ENCODE measurements at regions not wholly inside any gene's neighbourhood (a gene's known extent, or its start where the extent isn't known, plus 50 kb on each side); places are given as distances from the start of the nearest gene placed in this dataset.

DNA sequence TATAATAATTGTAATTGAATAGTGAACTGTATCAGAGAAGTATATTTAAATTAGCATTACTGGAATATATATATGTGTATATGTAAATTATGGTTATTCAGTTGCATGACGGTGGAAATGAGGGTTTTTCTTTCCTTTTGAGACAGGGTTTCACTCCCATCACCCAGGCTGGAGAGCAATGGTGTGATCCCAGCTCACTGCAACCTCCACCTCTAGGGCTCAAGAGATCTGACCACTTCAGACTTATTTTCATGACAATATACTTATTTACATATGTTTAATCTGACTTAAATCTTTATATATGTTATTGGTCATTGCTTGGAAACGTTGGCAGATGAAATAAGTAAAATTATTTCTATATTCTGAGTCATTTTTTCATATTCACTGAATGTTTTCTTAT lies 744.4 kb upstream of the PRR20A start:
- ChIA-PET POLR2A (no interaction called here), CTCF (no interaction called here)
- Histone ChIP-seq H3K4me2 (ENCODE audit: insufficient read depth, low read length) (no peak overlapping the region), H3K9me3 (replicated peaks; ENCODE audit: control insufficient read depth, insufficient read depth, low read length) (no peaks in the 10 kb centered on the region), H3K9me1 (replicated peaks; ENCODE audit: control insufficient read depth, extremely low read depth, insufficient read depth, low read length) (no peaks in the 10 kb centered on the region), H3K27ac (ENCODE audit: insufficient read depth, low read depth, low read length) (no peak overlapping the region), H2AFZ (ENCODE audit: low read depth, low read length) (no peak overlapping the region), H4K20me1 (replicated peaks; ENCODE audit: control insufficient read depth, extremely low read depth, insufficient read depth, low read length) (no peaks in the 10 kb centered on the region), H3K4me3 (replicated peaks in 1 of 3; ENCODE audit: insufficient read depth in 1 of 3, low read depth in 1 of 3, low read length in 3 of 3) (no peak overlapping the region), H3K27me3 (ENCODE audit: control insufficient read depth in 2 of 2, insufficient read depth in 2 of 2, low read length in 2 of 2) (no peaks in the 10 kb centered on the region), H3K4me1 (ENCODE audit: control insufficient read depth, extremely low read depth, insufficient read depth, low read length) (no peaks in the 10 kb centered on the region), H3K36me3 (ENCODE audit: control insufficient read depth in 2 of 2, extremely low read depth in 1 of 2, insufficient read depth in 2 of 2, low read length in 2 of 2) (no peaks in the 10 kb centered on the region), H3K79me2 (ENCODE audit: control insufficient read depth, insufficient read depth, low read length) (no peaks in the 10 kb centered on the region), H3K9ac (replicated peaks; ENCODE audit: extremely low read depth, insufficient read depth, low read length) (no peak overlapping the region)
- FAIRE-seq, result no peak
- intact Hi-C loops (cut with micrococcal nuclease), result no loop called here
- dilution Hi-C loops (cut with MboI; ENCODE audit: extremely low pct_ligation_motif_present, low sequenced_read_pairs), result no loop called here
- DNase-seq (ENCODE audit: low read depth, low spot score), result no peak
- TF ChIP-seq POLR2AphosphoS5 (IDR thresholded peaks at IDR 0.05; ENCODE audit: insufficient read depth, low read depth, low read length) (no peak), CTCF (IDR thresholded peaks at IDR 0.05; ENCODE audit: extremely low read depth in 1 of 2, insufficient read depth in 1 of 2, low read depth in 1 of 2, low read length in 2 of 2) (no peak), EZH2 (IDR thresholded peaks at IDR 0.05; ENCODE audit: borderline replicate concordance, low read depth, low read length, severe bottlenecking) (no peak), POLR2A (IDR thresholded peaks at IDR 0.05; ENCODE audit: low read depth, low read length) (no peak), GATA2 (IDR thresholded peaks at IDR 0.05; ENCODE audit: insufficient read depth, insufficient read length, low read depth, low read length) (no peak), MAX (IDR thresholded peaks at IDR 0.05; ENCODE audit: insufficient read depth, insufficient read length) (no peak), FOS (IDR thresholded peaks at IDR 0.05; ENCODE audit: borderline replicate concordance, insufficient read depth, low read length) (no peak), MYC (IDR thresholded peaks at IDR 0.05; ENCODE audit: low read depth, low read length) (no peak), JUN (IDR thresholded peaks at IDR 0.05; ENCODE audit: borderline replicate concordance, insufficient read depth, insufficient read length, low read depth) (no peak)
- BruUV-seq (replicated peaks), result no TSS peak
